ENCODE measurements at regions not wholly inside any gene's neighbourhood (a gene's known extent, or its start where the extent isn't known, plus 50 kb on each side); places are given as distances from the start of the nearest gene placed in this dataset.

DNA sequence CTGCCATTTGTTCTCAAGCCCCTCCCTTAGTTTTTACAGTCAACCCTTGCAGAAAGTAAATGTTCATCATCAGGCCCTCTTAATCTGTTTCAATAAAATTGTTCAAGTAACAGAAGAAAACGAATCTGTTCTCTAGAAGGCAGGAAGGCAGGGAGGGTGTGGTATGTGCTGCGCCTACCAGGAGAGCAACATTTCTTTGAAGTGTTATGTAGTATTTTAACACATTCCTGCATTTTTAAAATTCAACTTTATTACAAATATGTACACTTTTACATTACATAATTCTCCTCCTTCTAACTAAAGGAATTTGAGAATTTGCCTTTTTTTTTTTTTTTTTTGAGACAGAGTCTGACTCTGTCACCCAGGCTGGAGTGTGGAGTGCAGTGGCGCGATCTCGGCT is 657.8 kb downstream of the MCTP2 start:
- TF ChIP-seq, protein P1, sequence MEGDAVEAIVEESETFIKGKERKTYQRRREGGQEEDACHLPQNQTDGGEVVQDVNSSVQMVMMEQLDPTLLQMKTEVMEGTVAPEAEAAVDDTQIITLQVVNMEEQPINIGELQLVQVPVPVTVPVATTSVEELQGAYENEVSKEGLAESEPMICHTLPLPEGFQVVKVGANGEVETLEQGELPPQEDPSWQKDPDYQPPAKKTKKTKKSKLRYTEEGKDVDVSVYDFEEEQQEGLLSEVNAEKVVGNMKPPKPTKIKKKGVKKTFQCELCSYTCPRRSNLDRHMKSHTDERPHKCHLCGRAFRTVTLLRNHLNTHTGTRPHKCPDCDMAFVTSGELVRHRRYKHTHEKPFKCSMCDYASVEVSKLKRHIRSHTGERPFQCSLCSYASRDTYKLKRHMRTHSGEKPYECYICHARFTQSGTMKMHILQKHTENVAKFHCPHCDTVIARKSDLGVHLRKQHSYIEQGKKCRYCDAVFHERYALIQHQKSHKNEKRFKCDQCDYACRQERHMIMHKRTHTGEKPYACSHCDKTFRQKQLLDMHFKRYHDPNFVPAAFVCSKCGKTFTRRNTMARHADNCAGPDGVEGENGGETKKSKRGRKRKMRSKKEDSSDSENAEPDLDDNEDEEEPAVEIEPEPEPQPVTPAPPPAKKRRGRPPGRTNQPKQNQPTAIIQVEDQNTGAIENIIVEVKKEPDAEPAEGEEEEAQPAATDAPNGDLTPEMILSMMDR (IDR thresholded peaks at IDR 0.05): no peak
- TF ChIP-seq POLR2A (IDR thresholded peaks at IDR 0.05): no peak

Measured in uterus (tissue), 2 donors.